Stimulated activated CD4-positive, alpha-beta T cell treated with anti-CD3 and anti-CD28 coated beads, Interleukin-15, amount 100 ng/mL, for 24 hours (primary cell): ENCODE measurements at regions not wholly inside any gene's neighbourhood (a gene's known extent, or its start where the extent isn't known, plus 50 kb on each side); places are given as distances from the start of the nearest gene placed in this dataset.
A peak's percentile ranks its signal among the peaks of the same experiment; 100 is the strongest.

Source experiments
- DNase-seq: peaks from one replicate; pipeline ENCODE4 v3.0.0-alpha.2; 2020

DNA sequence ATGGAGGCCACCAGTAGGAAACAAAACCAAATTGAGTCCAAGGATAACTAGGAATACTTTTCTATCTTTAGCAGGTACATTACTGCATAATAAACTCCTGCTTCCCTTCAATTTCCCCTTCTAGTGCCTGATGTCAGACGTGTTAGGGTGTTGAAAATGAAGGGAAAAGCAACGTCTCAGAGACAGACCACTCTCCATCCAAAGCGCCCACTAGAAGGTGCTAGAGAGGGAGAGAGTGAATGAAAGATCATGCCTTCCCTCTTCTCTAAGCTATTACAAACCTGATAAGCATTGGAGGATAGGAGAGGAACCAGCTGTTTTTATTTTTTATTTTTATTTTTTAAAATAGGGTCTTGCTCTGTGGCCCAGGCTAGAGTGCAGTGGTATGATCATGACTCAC, 64.1 kb downstream of the ZNF641 start:
- peak; percentile 11 for DNase-seq

GRCh38 chr12:48285751-48286650, 64.7 kb downstream of the ZNF641 start:
- peak; percentile 19 for DNase-seq

DNA sequence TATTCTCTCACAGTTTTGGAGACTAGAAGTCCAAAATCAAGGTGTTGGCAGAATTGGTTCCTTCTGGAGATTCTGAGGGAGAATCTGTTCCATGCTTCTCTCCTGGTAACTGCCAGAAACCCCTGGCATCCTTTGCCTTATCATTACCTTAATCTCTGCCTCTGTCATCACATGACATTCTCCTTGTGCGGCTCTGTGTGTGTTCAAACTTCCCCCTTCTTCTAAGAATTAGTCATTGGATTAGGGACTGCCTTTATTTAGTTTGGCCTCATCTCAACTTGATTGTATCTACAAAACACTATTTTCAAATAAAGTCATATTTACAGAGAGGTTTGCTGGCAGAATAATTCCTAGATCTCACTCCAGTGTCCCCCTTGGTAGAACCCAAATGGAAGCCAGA, 68.9 kb downstream of the ZNF641 start:
- no peak for DNase-seq

DNA sequence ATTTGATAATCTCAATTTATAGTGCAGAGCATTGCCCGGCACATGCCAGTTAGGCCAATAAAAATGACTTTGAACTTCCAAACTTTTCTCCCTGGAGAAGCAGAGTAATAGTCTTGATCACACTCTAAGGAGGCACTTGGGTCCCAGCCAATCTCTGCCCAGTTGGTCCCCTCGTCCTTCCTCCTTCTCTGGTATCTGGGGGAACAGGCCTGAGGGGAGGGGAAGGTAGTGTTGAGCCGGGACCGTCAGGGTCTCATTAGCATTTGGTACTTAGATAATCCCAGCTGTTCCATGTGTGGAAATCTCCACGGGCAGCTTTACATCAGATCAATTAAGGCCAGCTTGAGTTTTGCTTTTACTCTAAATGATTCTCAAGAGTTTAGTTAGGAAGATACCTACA, 70.1 kb downstream of the ZNF641 start:
- DNase-seq = no peak

- DNase-seq = no peak
Observed at GRCh38 chr12:48279601-48280000, 71.1 kb downstream of the ZNF641 start.

GRCh38 chr12:48279101-48279500, 71.6 kb downstream of the ZNF641 start:
- no peak for DNase-seq

DNA sequence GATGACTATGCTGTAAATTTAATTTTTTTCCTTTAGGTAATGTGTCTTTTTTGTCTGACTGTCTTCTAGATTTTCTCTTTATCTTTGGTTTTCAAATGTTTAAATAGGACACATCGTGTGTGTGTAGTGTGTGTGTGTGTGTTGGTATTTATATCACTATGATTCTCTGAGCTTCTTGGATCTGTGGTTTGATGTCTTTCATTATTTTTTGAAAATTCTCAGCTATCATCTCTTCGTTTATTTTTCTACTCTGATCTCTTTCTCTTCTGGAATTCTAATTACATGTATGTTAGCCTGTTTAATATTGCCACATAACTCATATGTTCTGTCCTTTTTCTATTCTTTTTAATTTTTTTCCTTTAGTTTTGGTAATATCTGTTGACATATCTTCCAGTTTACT, 73.5 kb upstream of the OR10AD1 start:
- no peak for DNase-seq

DNA sequence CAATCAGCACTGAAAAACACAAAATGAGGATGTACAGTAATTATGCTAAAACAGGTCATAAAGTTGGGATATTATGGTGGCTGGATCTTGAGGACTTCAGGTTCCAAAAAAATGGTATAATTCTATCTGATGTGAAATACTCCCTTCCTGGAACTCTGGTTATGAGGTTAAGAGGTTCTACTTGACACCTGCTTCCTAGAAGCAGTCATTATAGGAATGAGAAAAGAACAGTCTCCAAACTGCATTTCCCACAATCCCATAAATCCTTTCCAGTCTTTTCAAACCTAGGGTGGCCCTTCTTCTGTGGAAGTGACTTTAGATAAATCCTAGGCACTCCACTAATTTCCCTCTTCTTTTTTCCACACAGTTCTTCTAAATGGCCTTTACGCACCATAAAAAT, 63.7 kb upstream of the OR10AD1 start:
- DNase-seq = no peak

DNA sequence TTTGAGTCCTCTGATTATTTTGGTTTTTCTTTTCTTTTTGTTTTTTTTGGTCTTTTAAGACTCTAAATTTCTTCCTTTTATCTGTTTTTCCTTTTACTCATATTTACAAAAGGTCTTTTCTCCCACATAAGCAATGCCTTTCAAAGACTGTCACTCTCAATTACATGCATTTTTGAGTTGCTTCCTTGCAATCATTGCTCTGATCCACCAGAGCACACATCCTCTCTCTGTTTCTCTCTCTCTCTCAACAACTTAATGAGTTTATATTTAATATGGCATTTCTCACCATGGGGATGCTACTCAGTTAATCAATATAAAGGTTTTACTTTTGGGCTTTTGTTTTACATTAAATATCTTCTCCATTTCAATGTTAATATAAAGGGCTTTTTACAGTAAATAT, 62.7 kb upstream of the OR10AD1 start:
- no peak for DNase-seq

DNA sequence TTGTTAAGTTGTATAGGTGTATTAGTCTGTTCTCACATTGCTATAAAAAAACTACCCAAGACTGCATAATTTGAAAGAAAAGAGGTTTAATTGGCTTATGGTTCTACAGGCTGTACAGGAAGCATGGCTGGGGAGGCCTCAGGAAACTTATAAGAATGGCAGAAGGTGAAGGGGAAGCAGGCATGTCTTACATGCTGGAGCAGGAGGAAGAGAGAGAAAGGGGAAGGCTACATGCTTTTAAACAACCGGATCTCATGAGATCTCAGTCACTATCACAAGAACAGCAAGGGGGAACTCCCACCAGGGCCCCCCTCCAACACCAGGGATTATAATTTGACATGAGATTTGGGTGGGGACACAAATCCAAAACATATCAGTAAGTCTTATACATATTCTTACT, 60.5 kb upstream of the OR10AD1 start:
- DNase-seq = no peak

GRCh38 chr12:48261773-48262172, 58.7 kb upstream of the OR10AD1 start:
- DNase-seq = no peak
